ENCODE measurements at regions not wholly inside any gene's neighbourhood (a gene's known extent, or its start where the extent isn't known, plus 50 kb on each side); places are given as distances from the start of the nearest gene placed in this dataset.
"Not testable (repeated sequence)": the region's sequence is repeated elsewhere in the genome, so short reads cannot be mapped to it uniquely, and the experiment has no call there.

- DNase-seq (ENCODE audit: low spot score); in situ Hi-C loops (cut with MboI; ENCODE audit: low pct_unique_long_range_greater_than_20kb, low sequenced_read_pairs, unreplicated experiment): not testable (repeated sequence)
Observed at GRCh38 chr1:120465900-120466299, 51.1 kb downstream of the NBPF8 start.

GRCh38 chr1:120477663-120478062 is 62.8 kb downstream of the NBPF8 start:
- DNase-seq (ENCODE audit: low spot score); in situ Hi-C loops (cut with MboI; ENCODE audit: low pct_unique_long_range_greater_than_20kb, low sequenced_read_pairs, unreplicated experiment): not testable (repeated sequence)

- in situ Hi-C loops (cut with MboI; ENCODE audit: low pct_unique_long_range_greater_than_20kb, low sequenced_read_pairs, unreplicated experiment); DNase-seq (ENCODE audit: low spot score): not testable (repeated sequence)
Observed at GRCh38 chr1:120478400-120478799, 63.6 kb downstream of the NBPF8 start.

- in situ Hi-C loops (cut with MboI; ENCODE audit: low pct_unique_long_range_greater_than_20kb, low sequenced_read_pairs, unreplicated experiment), result not testable (repeated sequence)
Observed at GRCh38 chr1:120487542-120487941, 72.7 kb downstream of the NBPF8 start.

GRCh38 chr1:120489217-120489616 is 74.4 kb downstream of the NBPF8 start:
- DNase-seq (ENCODE audit: low spot score); in situ Hi-C loops (cut with MboI; ENCODE audit: low pct_unique_long_range_greater_than_20kb, low sequenced_read_pairs, unreplicated experiment): not testable (repeated sequence)

More at GRCh38 chr1:120487542-120487941, 72.7 kb downstream of the NBPF8 start:
- not testable (repeated sequence) for DNase-seq (ENCODE audit: low spot score)

GRCh38 chr1:120497145-120497544 is 82.3 kb downstream of the NBPF8 start:
- in situ Hi-C loops (cut with MboI; ENCODE audit: low pct_unique_long_range_greater_than_20kb, low sequenced_read_pairs, unreplicated experiment); DNase-seq (ENCODE audit: low spot score): not testable (repeated sequence)

GRCh38 chr1:120503284-120503683 is 88.4 kb downstream of the NBPF8 start:
- DNase-seq (ENCODE audit: low spot score); in situ Hi-C loops (cut with MboI; ENCODE audit: low pct_unique_long_range_greater_than_20kb, low sequenced_read_pairs, unreplicated experiment): not testable (repeated sequence)

- in situ Hi-C loops (cut with MboI; ENCODE audit: low pct_unique_long_range_greater_than_20kb, low sequenced_read_pairs, unreplicated experiment); DNase-seq (ENCODE audit: low spot score): not testable (repeated sequence)
Observed at GRCh38 chr1:120506352-120506751, 91.5 kb downstream of the NBPF8 start.

GRCh38 chr1:120508351-120508750 is 93.5 kb downstream of the NBPF8 start:
- in situ Hi-C loops (cut with MboI; ENCODE audit: low pct_unique_long_range_greater_than_20kb, low sequenced_read_pairs, unreplicated experiment), result not testable (repeated sequence)

GRCh38 chr1:120509258-120509657 is 94.4 kb downstream of the NBPF8 start:
- in situ Hi-C loops (cut with MboI; ENCODE audit: low pct_unique_long_range_greater_than_20kb, low sequenced_read_pairs, unreplicated experiment); DNase-seq (ENCODE audit: low spot score): not testable (repeated sequence)

More at GRCh38 chr1:120508351-120508750, 93.5 kb downstream of the NBPF8 start:
- DNase-seq (ENCODE audit: low spot score), result not testable (repeated sequence)

- DNase-seq (ENCODE audit: low spot score); in situ Hi-C loops (cut with MboI; ENCODE audit: low pct_unique_long_range_greater_than_20kb, low sequenced_read_pairs, unreplicated experiment): not testable (repeated sequence)
Observed at GRCh38 chr1:120513099-120513498, 98.3 kb downstream of the NBPF8 start.

GRCh38 chr1:120513531-120513930 is 98.7 kb downstream of the NBPF8 start:
- in situ Hi-C loops (cut with MboI; ENCODE audit: low pct_unique_long_range_greater_than_20kb, low sequenced_read_pairs, unreplicated experiment); DNase-seq (ENCODE audit: low spot score): not testable (repeated sequence)

- in situ Hi-C loops (cut with MboI; ENCODE audit: low pct_unique_long_range_greater_than_20kb, low sequenced_read_pairs, unreplicated experiment); DNase-seq (ENCODE audit: low spot score): not testable (repeated sequence)
Observed at GRCh38 chr1:120519196-120519595, 104.4 kb downstream of the NBPF8 start.

GRCh38 chr1:120524416-120524815 is 109.6 kb downstream of the NBPF8 start:
- DNase-seq (ENCODE audit: low spot score); in situ Hi-C loops (cut with MboI; ENCODE audit: low pct_unique_long_range_greater_than_20kb, low sequenced_read_pairs, unreplicated experiment): not testable (repeated sequence)

GRCh38 chr1:120525386-120525785 is 110.6 kb downstream of the NBPF8 start:
- DNase-seq (ENCODE audit: low spot score); in situ Hi-C loops (cut with MboI; ENCODE audit: low pct_unique_long_range_greater_than_20kb, low sequenced_read_pairs, unreplicated experiment): not testable (repeated sequence)

GRCh38 chr1:120529475-120530089 is 114.7 kb downstream of the NBPF8 start:
- DNase-seq (ENCODE audit: low spot score); in situ Hi-C loops (cut with MboI; ENCODE audit: low pct_unique_long_range_greater_than_20kb, low sequenced_read_pairs, unreplicated experiment): not testable (repeated sequence)

GRCh38 chr1:120531455-120531854 is 116.6 kb downstream of the NBPF8 start:
- in situ Hi-C loops (cut with MboI; ENCODE audit: low pct_unique_long_range_greater_than_20kb, low sequenced_read_pairs, unreplicated experiment); DNase-seq (ENCODE audit: low spot score): not testable (repeated sequence)

GRCh38 chr1:120534361-120535047 is 119.7 kb downstream of the NBPF8 start:
- in situ Hi-C loops (cut with MboI; ENCODE audit: low pct_unique_long_range_greater_than_20kb, low sequenced_read_pairs, unreplicated experiment); DNase-seq (ENCODE audit: low spot score): not testable (repeated sequence)

GRCh38 chr1:120535052-120535451 is 120.2 kb downstream of the NBPF8 start:
- DNase-seq (ENCODE audit: low spot score); in situ Hi-C loops (cut with MboI; ENCODE audit: low pct_unique_long_range_greater_than_20kb, low sequenced_read_pairs, unreplicated experiment): not testable (repeated sequence)
